Loucy (cell line): ENCODE measurements at regions not wholly inside any gene's neighbourhood (a gene's known extent, or its start where the extent isn't known, plus 50 kb on each side); places are given as distances from the start of the nearest gene placed in this dataset.

Experiments
- H2AFZ ChIP-seq: fragments of 200-600 bp; sonication (generic); 2 replicates; pipeline ENCODE4 v1.6.0; 2016; ENCODE audit warnings: antibody characterized with exemption, mild to moderate bottlenecking, low read length, moderate library complexity
- H3F3A ChIP-seq: fragments of 200-600 bp; 2 replicates; pipeline ENCODE4 v1.6.0; 2016; ENCODE audit warnings: antibody characterized with exemption, low read depth, mild to moderate bottlenecking
- H3K27me3 ChIP-seq: fragments of 200-600 bp; sonication (generic); 2 replicates; pipeline ENCODE4 v1.6.1; 2014; ENCODE audit warnings: low read length, mild to moderate bottlenecking; ENCODE audit not compliant: insufficient read depth, poor library complexity, severe bottlenecking
- H3K36me3 ChIP-seq: fragments of 200-600 bp; sonication (generic); 2 replicates; pipeline ENCODE4 v1.6.1; 2016; ENCODE audit warnings: low read length; ENCODE audit not compliant: insufficient read depth
- H3K4me1 ChIP-seq: fragments of 200-600 bp; sonication (generic); 2 replicates; pipeline ENCODE4 v1.5.1; 2014; ENCODE audit warnings: low read length, mild to moderate bottlenecking; ENCODE audit not compliant: insufficient read depth, poor library complexity, severe bottlenecking
- H3K4me2 ChIP-seq: fragments of 200-600 bp; sonication (generic); 2 replicates; pipeline ENCODE4 v1.6.0; 2014; ENCODE audit warnings: antibody characterized with exemption, low read length, low read depth, mild to moderate bottlenecking; ENCODE audit not compliant: poor library complexity, severe bottlenecking
- H3K4me3 ChIP-seq: fragments of 200-600 bp; sonication (generic); 2 replicates; pipeline ENCODE4 v1.5.1; 2014; ENCODE audit warnings: low read length, mild to moderate bottlenecking, mixed read lengths; ENCODE audit not compliant: poor library complexity, severe bottlenecking
- H3K79me2 ChIP-seq: fragments of 200-600 bp; sonication (generic); 2 replicates; pipeline ENCODE4 v1.6.1; 2014; ENCODE audit warnings: low read length; ENCODE audit not compliant: insufficient read depth
- H3K9ac ChIP-seq: fragments of 200-600 bp; sonication (generic); 2 replicates; pipeline ENCODE4 v1.6.0; 2014; ENCODE audit warnings: mild to moderate bottlenecking, low read depth, low read length, moderate library complexity; ENCODE audit not compliant: poor library complexity, severe bottlenecking
- H3K9me2 ChIP-seq: fragments of 200-600 bp; sonication (generic); replicated peaks from 2 replicates; pipeline ENCODE4 v1.6.1; 2016; ENCODE audit warnings: low read depth, low read length, mixed read lengths
- H3K9me3 ChIP-seq: fragments of 200-600 bp; sonication (generic); 2 replicates; pipeline ENCODE4 v1.6.1; 2014; ENCODE audit warnings: mild to moderate bottlenecking, antibody characterized with exemption, low read length, low read depth; ENCODE audit not compliant: insufficient read depth
- H4K20me1 ChIP-seq: fragments of 200-600 bp; sonication (generic); 2 replicates; pipeline ENCODE4 v1.6.0; 2014; ENCODE audit warnings: antibody characterized with exemption, low read length, mild to moderate bottlenecking; ENCODE audit not compliant: insufficient read depth, poor library complexity, severe bottlenecking
- CTCF ChIP-seq: fragments of 200-600 bp; sonication (generic); conservative IDR thresholded peaks from 2 replicates; pipeline ENCODE4 v1.5.1; 2014; ENCODE audit warnings: mild to moderate bottlenecking, antibody characterized with exemption, low read length
- EZH2phosphoT487 ChIP-seq: fragments of 200-600 bp; IDR thresholded peaks from 2 replicates; pipeline ENCODE4 v1.6.1; 2018; ENCODE audit warnings: antibody characterized with exemption, mild to moderate bottlenecking, moderate library complexity, borderline replicate concordance

- no peak for TF ChIP-seq EZH2phosphoT487
- no peak overlapping the region for H2AFZ ChIP-seq
- H3F3A ChIP-seq: no peaks in the 10 kb centered on the region
- H3K9ac ChIP-seq: no peak overlapping the region
- no peaks in the 10 kb centered on the region for H3K9me2 ChIP-seq
- no peaks in the 10 kb centered on the region for H3K27me3 ChIP-seq
- H3K4me3 ChIP-seq: no peak overlapping the region
- no peaks in the 10 kb centered on the region for H3K4me1 ChIP-seq
- no peak overlapping the region for H3K4me2 ChIP-seq
- no peaks in the 10 kb centered on the region for H3K36me3 ChIP-seq
- H3K79me2 ChIP-seq: no peaks in the 10 kb centered on the region
- H4K20me1 ChIP-seq: no peaks in the 10 kb centered on the region
- no peaks in the 10 kb centered on the region for H3K9me3 ChIP-seq
These were observed 64.9 kb upstream of the SPRED1 start for GRCh38 chr15:38187630-38188313.

DNA sequence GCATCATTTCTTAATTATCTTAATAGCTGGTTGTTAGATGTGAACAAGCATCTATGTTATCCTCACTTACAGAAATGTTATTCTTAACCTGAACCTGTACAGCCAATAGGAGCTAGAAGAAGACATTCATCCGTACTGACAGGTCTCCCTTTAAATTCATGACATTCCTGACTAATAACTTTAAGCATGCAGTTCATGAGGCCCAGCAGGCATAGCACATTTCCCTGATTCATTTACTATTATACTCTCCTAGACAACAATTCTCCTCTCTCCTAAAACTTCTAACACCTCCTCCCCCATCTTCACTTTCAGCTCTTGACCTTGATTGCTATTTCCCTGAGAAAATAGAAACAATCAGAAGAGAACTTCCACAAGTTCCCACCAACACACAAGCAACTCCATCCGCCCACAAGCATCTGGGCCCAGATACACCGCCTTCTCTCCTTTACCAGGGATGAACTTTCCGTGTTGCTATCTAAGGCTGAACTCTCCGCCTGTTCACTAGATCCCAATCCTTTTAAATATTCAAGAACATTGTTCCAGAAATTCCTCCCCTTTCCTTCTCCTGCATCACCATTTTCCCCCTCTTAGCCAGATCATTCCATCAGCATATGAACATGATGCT, 62.9 kb upstream of the SPRED1 start:
- Histone ChIP-seq H3K9me3 (no peaks in the 10 kb centered on the region), H3K4me2 (no peak overlapping the region), H3K27me3 (no peaks in the 10 kb centered on the region), H3K9me2 (no peaks in the 10 kb centered on the region), H3K36me3 (no peaks in the 10 kb centered on the region), H4K20me1 (no peaks in the 10 kb centered on the region), H3F3A (no peaks in the 10 kb centered on the region), H3K79me2 (no peaks in the 10 kb centered on the region), H3K4me1 (no peaks in the 10 kb centered on the region), H3K9ac (no peak overlapping the region), H3K4me3 (no peak overlapping the region), H2AFZ (no peak overlapping the region)
- TF ChIP-seq EZH2phosphoT487 (no peak), CTCF (no peak)

DNA sequence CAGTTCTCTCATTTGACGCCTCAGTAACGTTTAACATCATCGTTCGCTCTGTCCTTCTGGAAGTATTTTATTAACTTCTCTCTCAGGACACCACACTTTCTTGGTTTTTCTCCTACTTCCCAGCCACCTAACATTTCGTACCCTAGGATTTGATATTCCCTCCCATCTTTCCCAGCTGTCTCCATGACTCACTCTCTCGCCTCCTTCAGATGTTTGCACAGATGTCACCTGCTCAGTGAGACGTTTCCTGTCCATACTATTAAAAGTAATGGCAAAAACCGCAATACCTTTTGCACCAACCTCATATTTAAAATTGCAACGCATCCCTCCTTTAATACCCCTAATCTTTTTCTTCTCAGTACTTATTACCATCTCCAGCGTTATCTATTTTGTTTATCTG, 62.1 kb upstream of the SPRED1 start:
- Histone ChIP-seq H3K4me1 (no peaks in the 10 kb centered on the region), H3K79me2 (no peaks in the 10 kb centered on the region), H3K4me3 (no peak overlapping the region), H3K36me3 (no peaks in the 10 kb centered on the region), H3K9me3 (no peaks in the 10 kb centered on the region), H3K9me2 (no peaks in the 10 kb centered on the region), H3K4me2 (no peak overlapping the region), H3K9ac (no peak overlapping the region), H3F3A (no peaks in the 10 kb centered on the region), H4K20me1 (no peaks in the 10 kb centered on the region), H3K27me3 (no peaks in the 10 kb centered on the region), H2AFZ (no peak overlapping the region)
- no peak for TF ChIP-seq CTCF
- no peak for TF ChIP-seq EZH2phosphoT487
